ENCODE measurements at regions not wholly inside any gene's neighbourhood (a gene's known extent, or its start where the extent isn't known, plus 50 kb on each side); places are given as distances from the start of the nearest gene placed in this dataset.

GRCh38 chr1:201589186-201589585 lies 50.3 kb downstream of the NAV1 start:
- Mint-ChIP-seq H3K4me1 (no peaks in the 10 kb centered on the region), H3K9me3 (no peaks in the 10 kb centered on the region), H3K4me3 (no peak overlapping the region), H3K27ac (no peak overlapping the region), H3K36me3 (no peaks in the 10 kb centered on the region)
- DNase-seq (ENCODE audit: low spot score in 2 of 2), result no peak
- ATAC-seq, result no peak

- H3K9me3 Mint-ChIP-seq, result no peaks in the 10 kb centered on the region
- H3K4me1 Mint-ChIP-seq, result no peaks in the 10 kb centered on the region
- H3K4me3 Mint-ChIP-seq, result no peak overlapping the region
- no peak for ATAC-seq
- H3K27ac Mint-ChIP-seq, result no peak overlapping the region
- no peaks in the 10 kb centered on the region for H3K36me3 Mint-ChIP-seq
- no peak for DNase-seq (ENCODE audit: low spot score in 2 of 2)
Observed at GRCh38 chr1:201590474-201590873, 51.5 kb downstream of the NAV1 start.

DNA sequence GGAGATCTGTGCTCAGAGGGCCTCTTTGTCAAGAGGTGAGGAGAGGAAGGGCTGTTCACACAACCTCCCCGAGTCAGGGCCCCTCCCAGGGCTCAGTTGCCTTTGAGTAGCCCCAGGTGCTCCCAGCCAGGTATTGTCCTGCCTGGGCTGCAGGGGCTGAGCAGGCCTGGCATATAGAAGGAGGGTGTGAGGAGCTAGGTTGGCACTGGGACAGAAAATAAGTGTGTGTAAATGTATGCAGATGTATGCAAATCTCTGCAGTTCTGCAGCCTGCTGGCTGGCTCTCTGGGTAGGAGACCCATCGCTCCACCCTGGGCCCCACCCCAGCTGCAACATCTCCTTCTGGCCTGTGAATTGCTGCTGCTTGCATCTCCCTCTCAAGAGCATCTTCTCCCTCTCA lies 52.4 kb downstream of the NAV1 start:
- Mint-ChIP-seq H3K27ac (no peak overlapping the region), H3K4me1 (no peaks in the 10 kb centered on the region), H3K36me3 (no peaks in the 10 kb centered on the region), H3K4me3 (no peak overlapping the region), H3K9me3 (no peaks in the 10 kb centered on the region)
- ATAC-seq (no peak), DNase-seq (ENCODE audit: low spot score in 2 of 2) (no peak)

GRCh38 chr1:201591981-201592380 lies 53.1 kb downstream of the NAV1 start:
- ATAC-seq (no peak), DNase-seq (ENCODE audit: low spot score in 2 of 2) (no peak)
- Mint-ChIP-seq H3K9me3 (no peaks in the 10 kb centered on the region), H3K36me3 (no peaks in the 10 kb centered on the region), H3K27ac (no peak overlapping the region), H3K4me1 (no peaks in the 10 kb centered on the region), H3K4me3 (no peak overlapping the region)

- Mint-ChIP-seq H3K36me3 (no peaks in the 10 kb centered on the region), H3K4me3 (no peak overlapping the region), H3K27ac (no peak overlapping the region), H3K9me3 (no peaks in the 10 kb centered on the region), H3K4me1 (peaks cover 5% of the 10 kb centered on the region)
- DNase-seq (ENCODE audit: low spot score in 2 of 2) (no peak), ATAC-seq (no peak)
Observed at GRCh38 chr1:201593200-201593921, 54.4 kb downstream of the NAV1 start.

DNA sequence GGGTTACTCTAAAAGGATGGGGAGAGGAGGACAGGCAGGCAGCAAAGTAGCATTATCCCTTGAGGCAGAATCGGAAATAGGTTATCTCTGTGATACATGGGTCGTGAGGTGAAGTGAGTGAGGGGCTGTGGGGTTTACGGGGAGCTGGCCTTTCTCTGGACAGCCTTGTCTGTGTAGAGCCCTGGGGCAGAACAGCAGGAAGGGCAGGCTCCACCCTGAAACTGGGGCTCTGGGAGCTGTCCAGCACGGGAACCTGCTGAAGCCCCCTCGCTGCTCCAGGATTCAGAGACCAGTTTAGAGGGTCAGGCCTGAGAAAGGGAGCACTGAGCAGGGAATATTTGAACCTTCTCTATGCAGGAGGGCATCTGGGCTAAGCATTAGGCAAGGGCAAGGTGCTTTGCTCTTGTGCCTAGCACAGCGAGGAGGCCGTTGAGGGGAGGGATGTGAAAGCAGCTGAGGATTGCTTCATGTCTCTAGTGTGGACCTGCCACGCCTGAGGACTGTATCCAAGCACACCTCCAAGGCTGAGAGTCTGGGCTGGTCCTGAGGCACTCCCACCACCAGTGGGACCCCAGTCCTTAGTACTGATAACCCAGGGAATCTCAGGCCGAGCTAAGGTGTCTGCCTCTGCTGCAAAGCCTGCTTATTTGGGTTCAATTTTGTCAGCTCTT lies 55.8 kb downstream of the NAV1 start:
- Mint-ChIP-seq H3K4me1 (peaks cover 5% of the 10 kb centered on the region), H3K9me3 (no peaks in the 10 kb centered on the region), H3K27ac (no peak overlapping the region), H3K4me3 (no peak overlapping the region), H3K36me3 (no peaks in the 10 kb centered on the region)
- no peak for ATAC-seq
- DNase-seq (ENCODE audit: low spot score in 2 of 2), result no peak

DNA sequence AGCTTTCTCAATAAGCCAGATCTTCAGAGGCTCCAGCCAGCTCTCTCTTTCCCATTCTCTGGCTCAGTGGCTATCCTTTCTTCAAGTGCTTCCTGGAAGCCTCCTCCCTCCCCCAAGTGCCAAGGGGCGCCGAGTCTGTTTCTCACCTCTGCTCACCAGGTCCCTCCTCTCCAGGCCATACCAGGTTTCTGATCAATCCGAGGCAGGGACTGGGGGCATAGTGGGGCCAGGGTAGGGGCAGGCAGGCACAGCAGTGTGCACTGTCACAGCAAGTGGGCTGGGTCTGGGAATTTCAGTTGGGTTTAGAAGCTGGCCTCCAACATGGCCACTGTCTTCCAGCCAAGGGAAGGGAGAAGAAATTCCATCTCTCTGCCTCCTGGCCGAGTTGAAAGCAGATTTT lies 56.5 kb downstream of the NAV1 start:
- no peak for ATAC-seq
- no peaks in the 10 kb centered on the region for H3K9me3 Mint-ChIP-seq
- no peak overlapping the region for H3K27ac Mint-ChIP-seq
- no peaks in the 10 kb centered on the region for H3K36me3 Mint-ChIP-seq
- no peak overlapping the region for H3K4me3 Mint-ChIP-seq
- no peak for DNase-seq (ENCODE audit: low spot score in 2 of 2)
- H3K4me1 Mint-ChIP-seq, result peaks cover 5% of the 10 kb centered on the region

- Mint-ChIP-seq H3K9me3 (no peaks in the 10 kb centered on the region), H3K36me3 (no peaks in the 10 kb centered on the region), H3K4me3 (no peak overlapping the region), H3K4me1 (peaks cover 5% of the 10 kb centered on the region), H3K27ac (no peak overlapping the region)
- DNase-seq (ENCODE audit: low spot score in 2 of 2), result no peak
- no peak for ATAC-seq
Observed at GRCh38 chr1:201596101-201596868, 57.4 kb downstream of the NAV1 start.

DNA sequence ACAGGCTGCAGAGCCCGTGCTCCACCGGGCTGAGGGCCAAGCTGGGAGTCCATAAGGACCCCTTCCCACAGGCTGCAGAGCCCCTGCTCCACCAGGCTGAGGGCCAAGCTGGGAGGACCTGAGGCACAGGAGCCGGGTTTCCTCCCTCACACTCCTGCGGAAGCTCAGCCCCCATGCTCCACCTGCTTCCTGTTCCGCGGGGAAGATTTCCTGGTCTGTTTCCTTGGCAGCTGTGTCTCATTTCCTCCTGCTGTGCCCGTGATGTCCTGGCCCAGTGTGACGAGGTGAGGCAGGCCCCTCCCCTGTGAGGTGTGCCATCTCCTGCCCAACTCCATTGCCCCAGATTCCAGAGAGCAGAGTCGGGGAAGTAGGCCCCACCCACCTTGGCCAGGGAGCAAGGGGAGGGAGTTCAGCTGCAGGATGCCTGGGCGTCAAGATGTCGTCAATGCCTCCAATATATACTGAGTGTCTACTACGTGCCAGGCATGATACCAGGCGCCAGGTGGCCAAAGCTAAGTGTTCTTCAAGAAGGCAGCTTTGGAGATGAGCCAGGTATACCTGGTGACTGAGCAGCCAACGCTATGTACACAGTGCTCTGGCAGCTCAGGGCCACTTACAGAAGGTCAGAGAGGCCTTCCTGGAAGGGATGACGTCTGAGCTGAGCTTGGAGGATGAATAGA lies 58.8 kb downstream of the NAV1 start:
- Mint-ChIP-seq H3K9me3 (no peaks in the 10 kb centered on the region), H3K36me3 (no peaks in the 10 kb centered on the region), H3K4me1 (peaks cover 5% of the 10 kb centered on the region), H3K4me3 (no peak overlapping the region), H3K27ac (no peak overlapping the region)
- DNase-seq (ENCODE audit: low spot score in 2 of 2) (no peak), ATAC-seq (no peak)

- H3K9me3 Mint-ChIP-seq, result no peaks in the 10 kb centered on the region
- no peak overlapping the region for H3K27ac Mint-ChIP-seq
- no peak overlapping the region for H3K4me3 Mint-ChIP-seq
- no peaks in the 10 kb centered on the region for H3K36me3 Mint-ChIP-seq
- ATAC-seq, result no peak
- peaks cover 5% of the 10 kb centered on the region for H3K4me1 Mint-ChIP-seq
- DNase-seq (ENCODE audit: low spot score in 2 of 2), result no peak
Observed at GRCh38 chr1:201598396-201598795, 59.5 kb downstream of the NAV1 start.

DNA sequence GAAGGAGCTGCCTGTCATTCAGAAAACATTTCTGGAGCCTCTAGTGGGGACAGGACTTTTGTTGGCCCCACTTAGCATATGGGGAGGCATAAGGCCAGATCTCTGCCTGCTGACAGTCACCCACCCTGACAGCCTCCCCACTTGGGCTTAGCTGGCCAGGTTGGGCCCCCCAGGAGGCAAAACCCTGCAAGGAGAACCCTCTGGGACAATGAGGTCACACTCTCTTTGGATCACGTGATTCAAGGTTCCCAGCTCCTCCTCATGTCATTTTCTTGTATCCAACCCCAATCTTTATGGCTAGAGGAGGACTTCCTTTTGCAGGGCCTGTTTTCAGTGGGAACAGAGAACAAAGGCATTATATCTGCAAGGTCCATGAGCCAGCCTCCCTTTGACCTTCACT lies 60.0 kb downstream of the NAV1 start:
- Mint-ChIP-seq H3K27ac (no peak overlapping the region), H3K9me3 (no peaks in the 10 kb centered on the region), H3K36me3 (no peaks in the 10 kb centered on the region), H3K4me3 (no peak overlapping the region), H3K4me1 (peaks cover 5% of the 10 kb centered on the region)
- DNase-seq (ENCODE audit: low spot score in 2 of 2) (no peak), ATAC-seq (no peak)

GRCh38 chr1:201599548-201599947 lies 60.6 kb downstream of the NAV1 start:
- DNase-seq (ENCODE audit: low spot score in 2 of 2) (no peak), ATAC-seq (no peak)
- Mint-ChIP-seq H3K4me3 (no peak overlapping the region), H3K4me1 (peaks cover 5% of the 10 kb centered on the region), H3K9me3 (no peaks in the 10 kb centered on the region), H3K27ac (no peak overlapping the region), H3K36me3 (no peaks in the 10 kb centered on the region)

- no peaks in the 10 kb centered on the region for H3K4me1 Mint-ChIP-seq
- DNase-seq (ENCODE audit: low spot score in 2 of 2), result no peak
- no peaks in the 10 kb centered on the region for H3K9me3 Mint-ChIP-seq
- ATAC-seq, result no peak
- no peak overlapping the region for H3K27ac Mint-ChIP-seq
- no peaks in the 10 kb centered on the region for H3K36me3 Mint-ChIP-seq
- no peak overlapping the region for H3K4me3 Mint-ChIP-seq
Observed at GRCh38 chr1:201602413-201603265, 63.7 kb downstream of the NAV1 start.

- Mint-ChIP-seq H3K27ac (no peak overlapping the region), H3K4me3 (no peak overlapping the region), H3K36me3 (no peaks in the 10 kb centered on the region), H3K9me3 (no peaks in the 10 kb centered on the region), H3K4me1 (no peaks in the 10 kb centered on the region)
- DNase-seq (ENCODE audit: low spot score in 2 of 2) (no peak), ATAC-seq (no peak)
Observed at GRCh38 chr1:201603613-201604232, 64.8 kb downstream of the NAV1 start.

Measured in stimulated activated effector memory CD8-positive, alpha-beta T cell treated with anti-CD3 and anti-CD28 coated beads, Interleukin-12 subunit alpha, Interleukin-12 subunit beta, amount 100 ng/mL, for 72 hours (primary cell).